HFF-Myc (cell line): ENCODE measurements at regions not wholly inside any gene's neighbourhood (a gene's known extent, or its start where the extent isn't known, plus 50 kb on each side); places are given as distances from the start of the nearest gene placed in this dataset.

Source experiments
- DNase-seq: peaks from one replicate; pipeline ENCODE4 v3.0.0-alpha.2; 2011; ENCODE audit warnings: low read depth; ENCODE audit errors: extremely low read depth
- H3K4me3 ChIP-seq: replicated peaks from 2 replicates; pipeline ENCODE4 v1.5.1; 2011; ENCODE audit warnings: low read depth, mild to moderate bottlenecking, control low read depth, low read length
- TF ChIP-seq, protein P1 (sequence below): IDR thresholded peaks from 2 replicates; pipeline ENCODE4 v1.5.1; 2012; ENCODE audit warnings: mild to moderate bottlenecking, low read depth, low read length, control low read depth; ENCODE audit errors: missing control alignments

DNA sequence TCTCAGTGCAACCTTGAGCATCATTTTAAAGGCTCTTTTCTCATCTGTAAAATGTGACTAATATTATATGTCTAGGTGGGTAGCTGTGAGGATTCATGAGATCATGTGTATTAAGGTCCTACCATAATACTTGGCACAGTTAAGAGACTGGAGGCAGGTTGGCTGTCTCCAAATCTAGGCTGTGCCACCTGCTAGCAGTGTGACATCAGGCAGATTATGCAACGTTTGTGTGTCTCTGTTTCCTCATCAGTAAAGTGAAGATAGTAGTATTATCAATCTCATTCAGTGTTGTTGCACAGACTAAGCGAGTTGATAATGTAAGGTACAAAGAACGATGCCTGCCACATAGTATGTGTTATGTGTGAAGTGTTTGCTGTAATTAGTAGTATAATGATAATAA, 227.4 kb downstream of the SAMD5 start:
- no peak for DNase-seq
- no peak overlapping the region for H3K4me3 ChIP-seq
- TF ChIP-seq, protein P1, sequence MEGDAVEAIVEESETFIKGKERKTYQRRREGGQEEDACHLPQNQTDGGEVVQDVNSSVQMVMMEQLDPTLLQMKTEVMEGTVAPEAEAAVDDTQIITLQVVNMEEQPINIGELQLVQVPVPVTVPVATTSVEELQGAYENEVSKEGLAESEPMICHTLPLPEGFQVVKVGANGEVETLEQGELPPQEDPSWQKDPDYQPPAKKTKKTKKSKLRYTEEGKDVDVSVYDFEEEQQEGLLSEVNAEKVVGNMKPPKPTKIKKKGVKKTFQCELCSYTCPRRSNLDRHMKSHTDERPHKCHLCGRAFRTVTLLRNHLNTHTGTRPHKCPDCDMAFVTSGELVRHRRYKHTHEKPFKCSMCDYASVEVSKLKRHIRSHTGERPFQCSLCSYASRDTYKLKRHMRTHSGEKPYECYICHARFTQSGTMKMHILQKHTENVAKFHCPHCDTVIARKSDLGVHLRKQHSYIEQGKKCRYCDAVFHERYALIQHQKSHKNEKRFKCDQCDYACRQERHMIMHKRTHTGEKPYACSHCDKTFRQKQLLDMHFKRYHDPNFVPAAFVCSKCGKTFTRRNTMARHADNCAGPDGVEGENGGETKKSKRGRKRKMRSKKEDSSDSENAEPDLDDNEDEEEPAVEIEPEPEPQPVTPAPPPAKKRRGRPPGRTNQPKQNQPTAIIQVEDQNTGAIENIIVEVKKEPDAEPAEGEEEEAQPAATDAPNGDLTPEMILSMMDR: no peak

DNA sequence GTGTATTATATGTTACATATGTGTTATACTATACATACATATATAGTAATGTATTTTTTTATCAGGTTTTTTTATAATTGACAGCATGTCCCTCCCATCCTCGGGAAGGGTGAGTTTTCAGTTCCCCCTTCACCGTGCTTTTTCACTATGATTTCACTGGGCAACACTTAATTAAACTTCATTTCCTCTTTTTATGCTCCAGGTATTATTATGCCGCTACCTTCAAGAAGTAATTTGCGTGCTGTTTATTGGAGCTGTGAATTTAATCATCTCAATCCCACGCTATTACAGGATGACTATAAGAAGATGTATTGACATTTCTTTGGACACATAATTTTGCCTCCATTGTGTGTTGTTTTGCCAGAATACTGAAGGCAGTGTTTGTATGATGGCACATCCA, 228.6 kb downstream of the SAMD5 start:
- no peak for DNase-seq

DNA sequence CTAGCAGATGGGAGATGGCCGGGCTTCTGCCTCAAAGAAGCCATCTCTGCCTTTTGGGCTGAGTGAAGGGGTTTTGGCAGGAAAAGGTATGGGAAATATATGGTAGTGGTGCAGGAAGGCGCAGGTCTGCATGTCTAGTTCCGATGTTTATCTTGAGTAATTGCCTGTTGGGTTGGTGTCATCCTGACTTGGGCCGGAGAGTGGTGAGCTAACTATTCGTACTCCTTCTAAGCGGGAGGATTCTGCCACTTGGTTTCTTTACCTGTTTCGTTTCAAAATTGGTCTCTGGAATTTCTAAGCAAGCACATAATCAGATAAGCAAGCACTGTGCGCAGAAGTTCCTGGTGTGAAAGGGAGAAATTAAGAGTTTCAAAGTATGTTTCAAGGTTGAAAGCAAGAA, 229.6 kb downstream of the SAMD5 start:
- no peak for DNase-seq
- TF ChIP-seq, protein P1: no peak
- no peak overlapping the region for H3K4me3 ChIP-seq

More for the DNA sequence above, 228.6 kb downstream of the SAMD5 start:
- H3K4me3 ChIP-seq: no peak overlapping the region
- TF ChIP-seq, protein P1: no peak

DNA sequence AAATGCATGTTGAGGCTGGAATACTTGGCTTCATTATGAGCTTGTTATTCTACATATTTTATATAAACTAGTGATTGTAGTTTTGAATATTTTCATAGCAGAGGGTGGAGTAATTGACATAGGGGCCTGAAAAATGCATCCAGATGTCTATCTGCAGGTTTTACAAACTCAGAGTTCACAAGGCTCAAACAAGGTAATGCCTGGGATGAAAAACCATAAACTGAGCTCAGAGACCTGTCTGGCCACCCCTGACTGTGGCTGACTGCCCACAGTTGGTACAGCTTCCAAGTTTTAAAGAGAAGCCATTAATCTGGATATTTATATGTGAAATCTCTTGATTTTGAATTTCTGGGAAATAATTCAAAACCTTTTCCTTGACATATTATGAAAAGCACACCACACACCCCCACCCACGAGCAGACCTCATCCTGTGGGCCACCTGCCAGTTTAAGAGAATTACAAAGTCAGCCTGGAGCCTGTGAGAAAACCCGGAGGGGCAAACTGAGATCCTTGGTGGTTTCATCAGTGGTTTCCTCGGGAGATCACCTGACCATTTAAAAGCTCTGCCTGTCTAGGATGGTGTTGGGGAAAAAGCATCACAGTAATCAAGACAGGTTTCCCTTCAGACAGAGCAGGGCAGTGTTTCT, 230.1 kb downstream of the SAMD5 start:
- no peak for DNase-seq
- H3K4me3 ChIP-seq: no peak overlapping the region
- TF ChIP-seq, protein P1: no peak

DNA sequence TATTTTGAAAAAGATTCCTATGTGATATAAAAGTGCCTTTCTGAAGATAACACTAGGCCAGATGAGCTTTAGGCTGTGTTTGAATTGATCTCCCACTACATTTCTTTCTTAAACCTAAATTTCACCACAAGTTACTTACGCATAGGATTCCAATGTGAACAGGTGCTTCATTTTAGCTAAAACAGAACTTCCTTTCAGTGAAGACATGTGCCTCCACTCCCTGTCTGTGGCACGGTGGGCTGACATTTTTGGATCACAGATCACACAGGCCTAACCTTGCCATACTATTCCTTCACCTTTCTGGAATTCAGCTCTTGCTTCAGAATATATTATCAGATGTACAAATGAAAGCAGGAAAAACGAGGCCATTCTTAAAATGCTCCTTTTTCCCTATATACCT, 231.8 kb downstream of the SAMD5 start:
- no peak for DNase-seq
- TF ChIP-seq, protein P1: no peak
- no peak overlapping the region for H3K4me3 ChIP-seq

DNA sequence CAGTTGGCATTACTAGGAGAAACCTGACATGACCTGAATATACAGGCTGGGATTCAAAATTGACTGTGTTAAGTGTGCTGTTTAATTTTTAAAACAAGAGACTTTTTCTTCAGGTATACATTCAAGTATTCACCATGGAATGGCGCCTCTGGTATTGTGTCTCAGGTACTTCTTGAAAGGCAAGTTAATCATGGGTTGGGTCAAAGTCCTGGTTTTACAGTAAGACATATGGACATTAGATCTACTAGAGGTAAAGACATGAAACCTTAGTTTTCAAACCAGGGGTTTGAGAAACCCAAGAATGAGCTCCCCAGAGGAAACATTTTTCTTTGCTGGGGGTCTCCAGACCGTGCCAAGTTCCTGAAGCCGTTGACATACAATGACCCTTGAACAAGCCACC, 232.4 kb downstream of the SAMD5 start:
- TF ChIP-seq, protein P1: no peak
- no peak for DNase-seq
- H3K4me3 ChIP-seq: no peak overlapping the region

DNA sequence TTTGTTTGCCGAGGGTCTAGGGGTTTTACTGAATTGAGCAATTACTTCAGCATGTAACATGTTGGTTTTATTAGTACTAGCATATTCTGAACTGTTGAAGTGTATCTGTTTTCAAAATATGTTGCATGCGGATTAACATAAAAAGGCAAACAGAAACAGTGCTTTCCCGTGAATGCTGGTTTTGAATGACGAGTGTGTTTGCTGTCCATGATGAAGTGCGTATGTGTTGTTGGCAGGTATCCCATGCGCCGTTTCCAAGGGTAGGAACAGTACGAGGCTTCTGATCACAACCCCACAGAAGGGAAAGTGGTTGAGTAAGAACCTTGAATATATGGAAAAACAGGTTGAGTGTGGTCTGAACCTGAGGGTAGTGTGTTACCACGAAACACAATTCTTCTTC, 232.9 kb downstream of the SAMD5 start:
- H3K4me3 ChIP-seq: no peak overlapping the region
- no peak for DNase-seq
- TF ChIP-seq, protein P1: no peak
